HL-60 (cell line): ENCODE measurements at regions not wholly inside any gene's neighbourhood (a gene's known extent, or its start where the extent isn't known, plus 50 kb on each side); places are given as distances from the start of the nearest gene placed in this dataset.

ENCODE experiments used
- CTCF ChIP-seq: IDR thresholded peaks from one replicate; pipeline ENCODE4 v1.5.1; 2011; ENCODE audit warnings: low read length, control low read depth, inconsistent platforms; ENCODE audit not compliant: insufficient read depth
- GABPA ChIP-seq: IDR thresholded peaks from 2 replicates; pipeline ENCODE4 v1.6.1; 2012; ENCODE audit warnings: low read depth
- POLR2AphosphoS5 ChIP-seq: IDR thresholded peaks from 2 replicates; pipeline ENCODE4 v1.6.1; 2012; ENCODE audit warnings: low read depth
- REST ChIP-seq: IDR thresholded peaks from 2 replicates; pipeline ENCODE4 v1.6.1; 2012; ENCODE audit warnings: low read depth; ENCODE audit not compliant: insufficient replicate concordance

GRCh38 chr13:78103936-78104335 lies 185.3 kb upstream of the EDNRB start:
- TF ChIP-seq CTCF (no peak), REST (no peak), GABPA (no peak), POLR2AphosphoS5 (no peak)
